ENCODE measurements at regions not wholly inside any gene's neighbourhood (a gene's known extent, or its start where the extent isn't known, plus 50 kb on each side); places are given as distances from the start of the nearest gene placed in this dataset.
A peak's percentile ranks its signal among the peaks of the same experiment; 100 is the strongest.

DNA sequence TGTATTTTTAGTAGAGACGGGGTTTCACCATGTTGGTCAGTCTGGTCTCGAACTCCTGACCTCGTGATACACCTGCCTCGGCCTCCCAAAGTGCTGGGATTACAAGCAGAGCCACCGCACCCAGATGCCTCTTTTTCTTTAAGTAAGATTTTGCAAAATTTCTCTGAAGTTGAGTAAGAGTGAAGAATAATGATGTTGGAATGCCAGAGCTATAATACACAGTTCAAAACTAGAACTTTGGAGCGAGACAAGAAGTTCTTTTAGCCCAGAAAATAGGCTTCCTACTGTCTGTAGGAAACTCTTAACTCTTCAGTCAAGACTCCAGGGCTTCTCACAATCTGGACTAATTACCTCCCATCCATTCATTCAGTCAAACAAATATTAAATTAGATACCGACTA is 51.4 kb downstream of the MARCHF4 start:
- no peak for TF ChIP-seq EZH2 (IDR thresholded peaks at IDR 0.05; ENCODE audit: low read length)
- TF ChIP-seq, protein P1, sequence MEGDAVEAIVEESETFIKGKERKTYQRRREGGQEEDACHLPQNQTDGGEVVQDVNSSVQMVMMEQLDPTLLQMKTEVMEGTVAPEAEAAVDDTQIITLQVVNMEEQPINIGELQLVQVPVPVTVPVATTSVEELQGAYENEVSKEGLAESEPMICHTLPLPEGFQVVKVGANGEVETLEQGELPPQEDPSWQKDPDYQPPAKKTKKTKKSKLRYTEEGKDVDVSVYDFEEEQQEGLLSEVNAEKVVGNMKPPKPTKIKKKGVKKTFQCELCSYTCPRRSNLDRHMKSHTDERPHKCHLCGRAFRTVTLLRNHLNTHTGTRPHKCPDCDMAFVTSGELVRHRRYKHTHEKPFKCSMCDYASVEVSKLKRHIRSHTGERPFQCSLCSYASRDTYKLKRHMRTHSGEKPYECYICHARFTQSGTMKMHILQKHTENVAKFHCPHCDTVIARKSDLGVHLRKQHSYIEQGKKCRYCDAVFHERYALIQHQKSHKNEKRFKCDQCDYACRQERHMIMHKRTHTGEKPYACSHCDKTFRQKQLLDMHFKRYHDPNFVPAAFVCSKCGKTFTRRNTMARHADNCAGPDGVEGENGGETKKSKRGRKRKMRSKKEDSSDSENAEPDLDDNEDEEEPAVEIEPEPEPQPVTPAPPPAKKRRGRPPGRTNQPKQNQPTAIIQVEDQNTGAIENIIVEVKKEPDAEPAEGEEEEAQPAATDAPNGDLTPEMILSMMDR (optimal IDR thresholded peaks at IDR 0.05 in 1 of 3, IDR thresholded peaks at IDR 0.05 in 1 of 3, conservative IDR thresholded peaks at IDR 0.05 in 1 of 3; ENCODE audit: extremely low read depth in 1 of 3, insufficient read depth in 2 of 3, low read length in 3 of 3), result no peak
- H3K79me2 ChIP-seq (ENCODE audit: control insufficient read depth, insufficient read depth, low read length), result no peaks in the 10 kb centered on the region
- H2AFZ ChIP-seq (ENCODE audit: control insufficient read depth, low read length), result no peak overlapping the region
- no peak overlapping the region for H3K4me3 ChIP-seq (ENCODE audit: control insufficient read depth in 2 of 3, extremely low read depth in 1 of 3, insufficient read depth in 2 of 3, low read depth in 1 of 3, low read length in 3 of 3)
- DNase-seq (ENCODE audit: low read depth, low spot score) (no peak), FAIRE-seq (no peak)
- H4K20me1 ChIP-seq (ENCODE audit: control insufficient read depth, extremely low read depth, insufficient read depth, low read length), result no peaks in the 10 kb centered on the region
- peaks cover 12% of the 10 kb centered on the region for H3K4me1 ChIP-seq (ENCODE audit: control insufficient read depth, extremely low read depth, insufficient read depth, low read length)
- no peak overlapping the region for H3K4me2 ChIP-seq (ENCODE audit: control insufficient read depth, extremely low read depth, insufficient read depth, low read depth, low read length)
- no peak overlapping the region for H3K27ac ChIP-seq (ENCODE audit: control insufficient read depth, insufficient read depth, low read length)
- peaks cover 4% of the 10 kb centered on the region for H3K9me1 ChIP-seq (ENCODE audit: control insufficient read depth, extremely low read depth, insufficient read depth, low read length)
- H3K27me3 ChIP-seq (ENCODE audit: control insufficient read depth, extremely low read depth, insufficient read depth, low read length), result no peaks in the 10 kb centered on the region
- dilution Hi-C loops (cut with MboI; ENCODE audit: extremely low pct_ligation_motif_present, low sequenced_read_pairs), result no loop called here
- H3K9ac ChIP-seq (ENCODE audit: control insufficient read depth, extremely low read depth, insufficient read depth, low read length), result no peak overlapping the region
- H3K9me3 ChIP-seq (ENCODE audit: control insufficient read depth, low read depth, low read length), result no peaks in the 10 kb centered on the region
- H3K36me3 ChIP-seq (ENCODE audit: control insufficient read depth in 2 of 2, extremely low read depth in 1 of 2, insufficient read depth in 2 of 2, low read length in 2 of 2), result no peaks in the 10 kb centered on the region

DNA sequence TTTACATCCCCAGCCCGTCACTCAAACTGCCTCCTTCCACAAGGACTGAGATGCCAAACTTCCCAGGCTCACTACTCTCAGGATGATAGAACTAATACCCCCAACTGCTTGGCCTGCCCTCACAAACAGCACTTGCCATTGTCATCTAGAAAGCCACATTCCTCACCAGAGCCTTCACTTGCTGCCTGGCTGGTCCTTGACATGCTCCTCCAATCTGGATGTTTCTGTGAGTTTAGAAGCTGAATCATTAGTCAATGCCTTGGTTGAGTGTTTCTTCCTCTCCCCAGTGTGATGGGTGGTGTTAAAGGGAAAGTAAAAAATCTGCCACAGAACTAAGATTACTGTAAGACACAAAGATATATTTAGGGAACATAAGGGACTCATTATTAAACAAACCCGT is 52.5 kb downstream of the MARCHF4 start:
- Histone ChIP-seq H2AFZ (ENCODE audit: control insufficient read depth, low read length) (no peak overlapping the region), H4K20me1 (ENCODE audit: control insufficient read depth, extremely low read depth, insufficient read depth, low read length) (no peaks in the 10 kb centered on the region), H3K4me2 (ENCODE audit: control insufficient read depth, extremely low read depth, insufficient read depth, low read depth, low read length) (no peak overlapping the region), H3K27ac (ENCODE audit: control insufficient read depth, insufficient read depth, low read length) (no peak overlapping the region), H3K27me3 (ENCODE audit: control insufficient read depth, extremely low read depth, insufficient read depth, low read length) (no peaks in the 10 kb centered on the region), H3K4me1 (ENCODE audit: control insufficient read depth, extremely low read depth, insufficient read depth, low read length) (peaks cover 14% of the 10 kb centered on the region), H3K9ac (ENCODE audit: control insufficient read depth, extremely low read depth, insufficient read depth, low read length) (no peak overlapping the region), H3K9me3 (ENCODE audit: control insufficient read depth, low read depth, low read length) (no peaks in the 10 kb centered on the region), H3K9me1 (ENCODE audit: control insufficient read depth, extremely low read depth, insufficient read depth, low read length) (peaks cover 5% of the 10 kb centered on the region), H3K36me3 (ENCODE audit: control insufficient read depth in 2 of 2, extremely low read depth in 1 of 2, insufficient read depth in 2 of 2, low read length in 2 of 2) (no peaks in the 10 kb centered on the region), H3K4me3 (ENCODE audit: control insufficient read depth in 2 of 3, extremely low read depth in 1 of 3, insufficient read depth in 2 of 3, low read depth in 1 of 3, low read length in 3 of 3) (no peak overlapping the region), H3K79me2 (ENCODE audit: control insufficient read depth, insufficient read depth, low read length) (no peaks in the 10 kb centered on the region)
- DNase-seq (ENCODE audit: low read depth, low spot score) (no peak), FAIRE-seq (peak; percentile 67)
- no peak for TF ChIP-seq EZH2 (IDR thresholded peaks at IDR 0.05; ENCODE audit: low read length)
- TF ChIP-seq, protein P1 (optimal IDR thresholded peaks at IDR 0.05 in 1 of 3, IDR thresholded peaks at IDR 0.05 in 1 of 3, conservative IDR thresholded peaks at IDR 0.05 in 1 of 3; ENCODE audit: extremely low read depth in 1 of 3, insufficient read depth in 2 of 3, low read length in 3 of 3), result no peak
- dilution Hi-C loops (cut with MboI; ENCODE audit: extremely low pct_ligation_motif_present, low sequenced_read_pairs), result no loop called here

Measured in keratinocyte (primary cell).